Keratinocyte (primary cell): ENCODE measurements at regions not wholly inside any gene's neighbourhood (a gene's known extent, or its start where the extent isn't known, plus 50 kb on each side); places are given as distances from the start of the nearest gene placed in this dataset.

Experiments used
- DNase-seq: peaks from one replicate; pipeline ENCODE4 v3.0.0-alpha.2; 2011; ENCODE audit warnings: low read depth, missing footprints, low spot score
- FAIRE-seq: peaks from 2 replicates; lab custom pipeline; 2011; peaks lifted over from hg19 to GRCh38; lab: Jason Lieb, UNC
- H2AFZ ChIP-seq: 2 replicates; pipeline ENCODE4 v1.6.0; 2012; ENCODE audit warnings: low read length, control low read depth, inconsistent platforms; ENCODE audit not compliant: control insufficient read depth
- H3K27ac ChIP-seq: 2 replicates; pipeline ENCODE4 v1.5.1; 2011; ENCODE audit warnings: low read length; ENCODE audit not compliant: control insufficient read depth, insufficient read depth
- H3K27me3 ChIP-seq: 3 replicates; pipeline ENCODE4 v1.6.0; 2011; ENCODE audit warnings: low read length; ENCODE audit not compliant: control insufficient read depth, insufficient read depth; ENCODE audit errors: extremely low read depth
- H3K36me3 ChIP-seq, 2 experiments: 2 replicates in 1 of 2; 3 replicates in 1 of 2; pipeline ENCODE4 v1.5.1; 2011; ENCODE audit warnings: low read length in 2 of 2, mild to moderate bottlenecking in 1 of 2; ENCODE audit not compliant: control insufficient read depth in 2 of 2, insufficient read depth in 2 of 2; ENCODE audit errors: extremely low read depth in 1 of 2
- H3K4me1 ChIP-seq: 3 replicates; pipeline ENCODE4 v1.5.1; 2011; ENCODE audit warnings: low read length; ENCODE audit not compliant: control insufficient read depth, insufficient read depth; ENCODE audit errors: extremely low read depth
- H3K4me2 ChIP-seq: 3 replicates; pipeline ENCODE4 v1.6.0; 2011; ENCODE audit warnings: low read depth, low read length; ENCODE audit not compliant: control insufficient read depth, insufficient read depth; ENCODE audit errors: extremely low read depth
- H3K4me3 ChIP-seq, 3 experiments: fragments of 200-600 bp in 1 of 3; sonication (generic) in 1 of 3; 2 replicates in 2 of 3; 3 replicates in 1 of 3; pipeline ENCODE4 v1.5.1; 2011 to 2016; ENCODE audit warnings: low read length in 3 of 3, mild to moderate bottlenecking in 3 of 3, control low read depth in 2 of 3, inconsistent platforms in 1 of 3, low read depth in 1 of 3, mixed read lengths in 1 of 3, mixed run types in 1 of 3, moderate library complexity in 1 of 3; ENCODE audit not compliant: control insufficient read depth in 2 of 3, insufficient read depth in 2 of 3; ENCODE audit errors: extremely low read depth in 1 of 3
- H3K79me2 ChIP-seq: 2 replicates; pipeline ENCODE4 v1.6.0; 2012; ENCODE audit warnings: low read length; ENCODE audit not compliant: control insufficient read depth, insufficient read depth
- H3K9ac ChIP-seq: 3 replicates; pipeline ENCODE4 v1.6.0; 2011; ENCODE audit warnings: low read length; ENCODE audit not compliant: control insufficient read depth, insufficient read depth; ENCODE audit errors: extremely low read depth
- H3K9me1 ChIP-seq: 3 replicates; pipeline ENCODE4 v1.6.0; 2011; ENCODE audit warnings: low read length; ENCODE audit not compliant: control insufficient read depth, insufficient read depth; ENCODE audit errors: extremely low read depth
- H3K9me3 ChIP-seq: 2 replicates; pipeline ENCODE4 v1.5.1; 2012; ENCODE audit warnings: low read depth, low read length; ENCODE audit not compliant: control insufficient read depth
- H4K20me1 ChIP-seq: 3 replicates; pipeline ENCODE4 v1.6.0; 2011; ENCODE audit warnings: low read length; ENCODE audit not compliant: control insufficient read depth, insufficient read depth; ENCODE audit errors: extremely low read depth
- EZH2 ChIP-seq: IDR thresholded peaks from one replicate; pipeline ENCODE4 v1.6.1; 2012; ENCODE audit warnings: inconsistent platforms, mild to moderate bottlenecking, low read length, moderate library complexity
- dilution Hi-C: fragments of 300-500 bp; cut with MboI; formaldehyde crosslinking; loops from one replicate; pipeline ENCODE4 v1.7.0; 2020; ENCODE audit warnings: low sequenced_read_pairs; ENCODE audit not compliant: extremely low pct_ligation_motif_present
- TF ChIP-seq, protein P1 (sequence below), 3 experiments: IDR thresholded peaks in 1 of 3; conservative IDR thresholded peaks in 1 of 3; optimal IDR thresholded peaks in 1 of 3; 2 replicates in 2 of 3; 3 replicates in 1 of 3; pipeline versions ENCODE3 to v1.5.1; 2011; ENCODE audit warnings: low read length in 3 of 3, mild to moderate bottlenecking in 3 of 3, moderate library complexity in 2 of 3, control low read depth in 1 of 3, inconsistent platforms in 1 of 3; ENCODE audit not compliant: insufficient read depth in 2 of 3; ENCODE audit errors: extremely low read depth in 1 of 3

DNA sequence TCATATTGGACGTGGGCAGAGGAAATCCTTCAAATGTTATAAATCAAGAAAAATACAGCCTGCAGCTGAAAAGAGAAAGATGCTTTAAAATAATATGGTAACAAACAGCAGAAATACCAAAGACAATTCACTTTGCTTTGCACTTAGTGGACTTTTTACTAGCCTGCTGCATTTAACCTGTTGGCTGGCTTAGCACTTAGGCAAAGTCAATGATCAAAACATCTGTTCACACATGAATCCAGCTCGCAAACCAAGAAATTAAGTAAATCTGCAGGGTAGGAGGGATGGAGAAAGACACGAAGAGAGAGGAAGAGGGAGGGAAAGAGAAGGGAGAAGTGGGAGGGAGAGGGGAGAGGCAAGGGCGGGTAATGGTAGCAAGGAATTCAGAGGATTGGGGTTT lies 103.6 kb upstream of the RAB4A start:
- Histone ChIP-seq H3K36me3 (no peaks in the 10 kb centered on the region), H3K79me2 (no peaks in the 10 kb centered on the region), H4K20me1 (no peaks in the 10 kb centered on the region), H3K4me1 (no peaks in the 10 kb centered on the region), H3K4me2 (no peak overlapping the region), H3K9me3 (no peaks in the 10 kb centered on the region), H3K4me3 (no peak overlapping the region), H3K27ac (no peak overlapping the region), H3K9me1 (no peaks in the 10 kb centered on the region), H3K27me3 (peaks cover 19% of the 10 kb centered on the region), H2AFZ (no peak overlapping the region), H3K9ac (no peak overlapping the region)
- no peak for DNase-seq
- TF ChIP-seq, protein P1, sequence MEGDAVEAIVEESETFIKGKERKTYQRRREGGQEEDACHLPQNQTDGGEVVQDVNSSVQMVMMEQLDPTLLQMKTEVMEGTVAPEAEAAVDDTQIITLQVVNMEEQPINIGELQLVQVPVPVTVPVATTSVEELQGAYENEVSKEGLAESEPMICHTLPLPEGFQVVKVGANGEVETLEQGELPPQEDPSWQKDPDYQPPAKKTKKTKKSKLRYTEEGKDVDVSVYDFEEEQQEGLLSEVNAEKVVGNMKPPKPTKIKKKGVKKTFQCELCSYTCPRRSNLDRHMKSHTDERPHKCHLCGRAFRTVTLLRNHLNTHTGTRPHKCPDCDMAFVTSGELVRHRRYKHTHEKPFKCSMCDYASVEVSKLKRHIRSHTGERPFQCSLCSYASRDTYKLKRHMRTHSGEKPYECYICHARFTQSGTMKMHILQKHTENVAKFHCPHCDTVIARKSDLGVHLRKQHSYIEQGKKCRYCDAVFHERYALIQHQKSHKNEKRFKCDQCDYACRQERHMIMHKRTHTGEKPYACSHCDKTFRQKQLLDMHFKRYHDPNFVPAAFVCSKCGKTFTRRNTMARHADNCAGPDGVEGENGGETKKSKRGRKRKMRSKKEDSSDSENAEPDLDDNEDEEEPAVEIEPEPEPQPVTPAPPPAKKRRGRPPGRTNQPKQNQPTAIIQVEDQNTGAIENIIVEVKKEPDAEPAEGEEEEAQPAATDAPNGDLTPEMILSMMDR (optimal IDR thresholded peaks at IDR 0.05 in 1 of 3, IDR thresholded peaks at IDR 0.05 in 1 of 3, conservative IDR thresholded peaks at IDR 0.05 in 1 of 3; ENCODE audit: extremely low read depth in 1 of 3, insufficient read depth in 2 of 3, low read length in 3 of 3) = no peak
- TF ChIP-seq EZH2 = no peak
- no peak for FAIRE-seq
- dilution Hi-C loops = no loop called here

DNA sequence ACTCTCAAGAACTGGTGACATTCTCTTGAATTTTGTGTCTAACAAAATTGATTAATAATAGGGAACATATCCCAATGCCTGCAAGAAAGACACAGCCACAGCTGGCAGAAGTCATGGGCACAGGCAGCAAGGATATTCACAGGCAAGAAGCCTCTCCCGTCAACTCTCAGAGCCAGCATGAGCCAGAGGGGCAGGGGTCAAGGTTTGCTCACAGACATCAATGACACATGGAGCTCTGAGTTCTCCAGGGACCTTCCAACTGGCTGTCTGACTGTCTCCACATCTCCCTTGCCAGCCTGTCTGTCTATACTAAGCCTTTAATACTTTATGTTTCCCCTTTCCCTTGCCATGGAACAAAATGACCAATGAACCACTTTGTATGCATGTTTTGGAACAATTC lies 101.5 kb upstream of the RAB4A start:
- H3K4me3 ChIP-seq = no peak overlapping the region
- H3K4me1 ChIP-seq = no peaks in the 10 kb centered on the region
- no peak overlapping the region for H3K4me2 ChIP-seq
- peaks cover 19% of the 10 kb centered on the region for H3K27me3 ChIP-seq
- H3K27ac ChIP-seq = no peak overlapping the region
- H2AFZ ChIP-seq = no peak overlapping the region
- no peaks in the 10 kb centered on the region for H4K20me1 ChIP-seq
- H3K9me1 ChIP-seq = no peaks in the 10 kb centered on the region
- dilution Hi-C loops = no loop called here
- no peak overlapping the region for H3K9ac ChIP-seq
- no peaks in the 10 kb centered on the region for H3K79me2 ChIP-seq
- H3K36me3 ChIP-seq = no peaks in the 10 kb centered on the region
- FAIRE-seq = no peak
- TF ChIP-seq EZH2 = no peak
- TF ChIP-seq, protein P1 (optimal IDR thresholded peaks at IDR 0.05 in 1 of 3, IDR thresholded peaks at IDR 0.05 in 1 of 3, conservative IDR thresholded peaks at IDR 0.05 in 1 of 3; ENCODE audit: extremely low read depth in 1 of 3, insufficient read depth in 2 of 3, low read length in 3 of 3) = no peak
- DNase-seq = no peak
- no peaks in the 10 kb centered on the region for H3K9me3 ChIP-seq
